ENCODE measurements at regions not wholly inside any gene's neighbourhood (a gene's known extent, or its start where the extent isn't known, plus 50 kb on each side); places are given as distances from the start of the nearest gene placed in this dataset.
"Not testable (repeated sequence)": the region's sequence is repeated elsewhere in the genome, so short reads cannot be mapped to it uniquely, and the experiment has no call there.

GRCh38 chr6:164347455-164347854 lies 932.9 kb downstream of the QKI start:
- DNase-seq, result no peak

- no peak for DNase-seq
These were observed 932.1 kb downstream of the QKI start for GRCh38 chr6:164346631-164347030.

GRCh38 chr6:164345806-164346496 lies 931.4 kb downstream of the QKI start:
- DNase-seq, result no peak

- no peak for DNase-seq
These were observed 930.8 kb downstream of the QKI start for GRCh38 chr6:164345327-164345726.

GRCh38 chr6:164344801-164345291 lies 930.3 kb downstream of the QKI start:
- DNase-seq, result no peak

- DNase-seq, result not testable (repeated sequence)
These were observed 924.9 kb downstream of the QKI start for GRCh38 chr6:164339442-164339841.

- DNase-seq, result no peak
These were observed 923.4 kb downstream of the QKI start for GRCh38 chr6:164337925-164338397.

- DNase-seq, result no peak
These were observed 922.8 kb downstream of the QKI start for GRCh38 chr6:164337024-164337924.

GRCh38 chr6:164336455-164336854 lies 921.9 kb downstream of the QKI start:
- DNase-seq, result no peak

GRCh38 chr6:164331026-164331425 lies 916.5 kb downstream of the QKI start:
- no peak for DNase-seq

GRCh38 chr6:164325168-164325567 lies 910.6 kb downstream of the QKI start:
- DNase-seq, result no peak

GRCh38 chr6:164322533-164322932 lies 908.0 kb downstream of the QKI start:
- DNase-seq, result peak; percentile 70

GRCh38 chr6:164321297-164321696 lies 906.8 kb downstream of the QKI start:
- no peak for DNase-seq

GRCh38 chr6:164315376-164315775 lies 900.9 kb downstream of the QKI start:
- DNase-seq, result no peak

GRCh38 chr6:164308339-164308738 lies 893.8 kb downstream of the QKI start:
- DNase-seq, result no peak

GRCh38 chr6:164303102-164303964 lies 888.8 kb downstream of the QKI start:
- DNase-seq, result peak; percentile 37

- peak; percentile 38 for DNase-seq
These were observed 881.9 kb downstream of the QKI start for GRCh38 chr6:164296411-164296810.

- no peak for DNase-seq
These were observed 879.7 kb downstream of the QKI start for GRCh38 chr6:164294047-164294784.

GRCh38 chr6:164291224-164291623 lies 876.7 kb downstream of the QKI start:
- DNase-seq, result no peak

- DNase-seq, result no peak
These were observed 875.6 kb downstream of the QKI start for GRCh38 chr6:164290101-164290500.

- peak; percentile 19 for DNase-seq
These were observed 871.5 kb downstream of the QKI start for GRCh38 chr6:164286011-164286410.

- DNase-seq, result no peak
These were observed 869.1 kb downstream of the QKI start for GRCh38 chr6:164283574-164283973.

Data from fibroblast of skin of right biceps (primary cell).